ENCODE measurements at regions not wholly inside any gene's neighbourhood (a gene's known extent, or its start where the extent isn't known, plus 50 kb on each side); places are given as distances from the start of the nearest gene placed in this dataset.

GRCh38 chrX:150293311-150294013 lies 69.7 kb upstream of the MAMLD1 start:
- no peak for DNase-seq (ENCODE audit: low read depth in 3 of 3)

- no peak for DNase-seq (ENCODE audit: low read depth in 3 of 3)
These were observed 64.1 kb upstream of the MAMLD1 start for GRCh38 chrX:150298841-150299551.

- no peak for DNase-seq (ENCODE audit: low read depth in 3 of 3)
These were observed 63.5 kb upstream of the MAMLD1 start for GRCh38 chrX:150299579-150299978.

DNA sequence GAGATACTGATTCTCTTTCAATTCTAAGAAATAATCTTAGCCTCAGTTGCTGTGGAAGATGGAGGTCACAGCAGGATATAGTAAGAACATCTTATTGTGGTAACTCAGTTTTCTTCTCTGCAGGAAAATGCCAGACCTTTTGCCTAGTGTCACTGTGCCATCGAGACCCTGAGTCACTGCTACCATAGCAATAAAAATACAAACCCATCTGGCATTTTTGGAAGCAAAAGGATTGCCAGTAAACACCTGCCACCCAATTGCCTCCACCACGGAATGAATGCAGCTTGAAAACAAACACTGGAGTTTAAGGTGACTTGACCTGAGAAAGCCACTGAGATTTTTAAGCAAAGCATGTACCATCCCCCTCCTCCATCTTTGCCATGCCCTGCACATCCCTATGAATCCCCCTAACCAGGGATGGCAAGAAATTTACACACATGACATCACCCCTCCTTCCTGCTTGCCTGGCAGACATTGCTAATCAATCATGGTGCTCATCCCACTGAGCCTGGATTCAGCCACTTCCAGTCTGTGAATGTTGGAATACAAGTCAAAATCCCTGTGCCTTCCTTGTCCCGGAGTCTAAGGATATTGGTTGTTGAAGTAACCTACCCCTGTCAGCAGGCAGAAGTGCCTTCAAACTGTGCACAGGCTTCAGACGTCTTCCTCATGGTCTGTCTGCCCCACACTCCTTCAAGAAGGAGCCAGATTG lies 59.6 kb upstream of the MAMLD1 start:
- no peak for DNase-seq (ENCODE audit: low read depth in 3 of 3)

DNA sequence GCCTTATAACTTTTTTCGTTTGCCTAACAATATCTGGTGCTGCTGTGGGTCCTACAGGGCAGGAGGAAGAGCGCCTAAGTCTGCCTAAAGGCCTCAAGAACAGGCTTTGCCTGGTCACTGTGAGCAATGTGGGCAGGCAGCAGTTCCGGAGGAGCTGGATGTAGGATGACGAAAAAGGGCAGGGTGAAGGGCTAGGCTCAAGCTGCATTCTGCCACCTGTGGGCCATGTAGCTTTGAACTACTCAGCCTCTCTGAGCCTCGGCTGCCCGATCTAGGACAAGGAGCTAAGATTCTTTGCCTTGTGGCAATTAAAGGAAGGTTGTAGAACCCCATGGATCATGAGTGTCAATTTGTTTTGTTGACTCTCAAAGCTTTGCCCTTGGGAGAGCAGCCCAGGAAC lies 57.1 kb upstream of the MAMLD1 start:
- DNase-seq (ENCODE audit: low read depth in 3 of 3): no peak

GRCh38 chrX:150308041-150308440 lies 55.1 kb upstream of the MAMLD1 start:
- DNase-seq (ENCODE audit: low read depth in 3 of 3): no peak

GRCh38 chrX:150308532-150309157 lies 54.5 kb upstream of the MAMLD1 start:
- DNase-seq (ENCODE audit: low read depth in 3 of 3): no peak

GRCh38 chrX:150310417-150310816 lies 52.7 kb upstream of the MAMLD1 start:
- DNase-seq (ENCODE audit: low read depth in 3 of 3): no peak

- DNase-seq (ENCODE audit: low read depth in 3 of 3): no peak
These were observed 52.2 kb upstream of the MAMLD1 start for GRCh38 chrX:150310881-150311280.

DNA sequence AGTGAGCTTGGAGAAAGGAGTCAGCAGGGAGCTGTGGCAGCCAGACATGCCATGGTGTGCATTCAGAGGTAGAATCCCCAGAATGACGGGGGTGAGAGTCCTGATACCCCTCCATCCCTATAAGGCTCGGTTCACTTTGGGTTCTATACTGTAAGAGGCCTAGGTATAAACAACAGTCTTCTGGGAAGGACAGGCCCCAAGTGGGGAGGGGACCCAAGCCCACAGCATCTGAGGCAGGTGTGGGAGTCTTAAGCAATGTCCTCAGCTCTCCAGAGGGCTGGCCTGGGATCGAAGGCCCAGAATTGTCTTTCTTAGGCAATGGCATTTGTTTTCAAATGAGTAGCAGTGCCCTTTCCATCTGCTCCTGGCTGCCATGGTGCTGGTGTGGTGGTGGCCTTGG lies 50.2 kb upstream of the MAMLD1 start:
- DNase-seq (ENCODE audit: low read depth in 3 of 3): no peak

Data from stimulated activated CD4-positive, alpha-beta T cell treated with anti-CD3 and anti-CD28 coated beads, TNF-alpha, amount 100 ng/mL, for 4 hours (primary cell).